Mucosa of rectum (tissue), 2 donors: ENCODE measurements at regions not wholly inside any gene's neighbourhood (a gene's known extent, or its start where the extent isn't known, plus 50 kb on each side); places are given as distances from the start of the nearest gene placed in this dataset.

ENCODE experiments used
- H3K27ac ChIP-seq, 2 donors: one replicate each; pipeline ENCODE4 v1.7.0; 2013; ENCODE audit warnings: inconsistent platforms in 2 of 2, low read depth in 2 of 2, low read length in 2 of 2
- H3K27me3 ChIP-seq, 2 donors: one replicate each; pipeline ENCODE4 v1.7.0; 2013; ENCODE audit warnings: low read length in 2 of 2; ENCODE audit not compliant: control insufficient read depth in 2 of 2, insufficient read depth in 2 of 2
- H3K36me3 ChIP-seq, 2 donors: one replicate each; pipeline ENCODE4 v1.7.0; 2013; ENCODE audit warnings: low read length in 2 of 2; ENCODE audit not compliant: control insufficient read depth in 2 of 2, insufficient read depth in 2 of 2
- H3K4me1 ChIP-seq, 2 donors: one replicate each; pipeline ENCODE4 v1.7.0; 2013; ENCODE audit warnings: low read length in 2 of 2, mild to moderate bottlenecking in 1 of 2; ENCODE audit not compliant: control insufficient read depth in 2 of 2, insufficient read depth in 2 of 2
- H3K4me3 ChIP-seq, 2 donors: one replicate each; pipeline ENCODE4 v1.7.0; 2013; ENCODE audit warnings: low read length in 2 of 2
- H3K9ac ChIP-seq, 2 donors: one replicate each; pipeline ENCODE4 v1.7.0; 2013; ENCODE audit warnings: low read length in 2 of 2, low read depth in 1 of 2, mild to moderate bottlenecking in 1 of 2
- H3K9me3 ChIP-seq, 2 donors: one replicate each; pipeline ENCODE4 v1.7.0; 2013; ENCODE audit warnings: low read length in 2 of 2; ENCODE audit not compliant: control insufficient read depth in 2 of 2
- donor health status: healthy.
- donor health status: Normal muscosa, but diverticular disease.

DNA sequence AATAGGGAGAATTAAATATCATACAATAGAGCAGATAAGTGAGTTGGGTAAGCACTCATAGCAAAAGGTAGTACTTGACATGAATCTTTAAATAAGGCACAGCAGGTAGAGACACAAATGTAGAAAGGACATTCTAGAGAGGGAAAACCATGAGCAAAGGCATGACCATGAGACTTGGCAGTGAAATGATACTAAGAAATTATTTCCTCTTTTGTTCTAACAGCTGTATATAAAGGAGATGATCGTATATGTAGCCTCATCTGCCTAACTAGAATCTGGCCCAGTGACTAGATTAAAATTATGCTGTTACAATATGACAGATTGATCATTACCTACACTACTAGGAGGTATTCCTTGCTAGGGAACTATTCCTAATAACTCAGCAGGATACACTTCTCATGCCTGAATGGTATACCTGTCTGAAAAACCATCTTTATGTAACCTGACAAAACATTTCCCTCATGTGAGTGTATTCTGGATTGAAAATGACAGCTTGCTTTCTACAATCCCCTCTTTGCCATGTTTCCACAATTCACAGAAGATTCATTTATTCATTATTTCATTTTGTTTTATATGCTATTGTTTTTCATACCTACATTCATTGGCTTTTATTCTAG, 725.7 kb downstream of the C12orf50 start:
- H3K36me3 ChIP-seq = no peaks in the 10 kb centered on the region

DNA sequence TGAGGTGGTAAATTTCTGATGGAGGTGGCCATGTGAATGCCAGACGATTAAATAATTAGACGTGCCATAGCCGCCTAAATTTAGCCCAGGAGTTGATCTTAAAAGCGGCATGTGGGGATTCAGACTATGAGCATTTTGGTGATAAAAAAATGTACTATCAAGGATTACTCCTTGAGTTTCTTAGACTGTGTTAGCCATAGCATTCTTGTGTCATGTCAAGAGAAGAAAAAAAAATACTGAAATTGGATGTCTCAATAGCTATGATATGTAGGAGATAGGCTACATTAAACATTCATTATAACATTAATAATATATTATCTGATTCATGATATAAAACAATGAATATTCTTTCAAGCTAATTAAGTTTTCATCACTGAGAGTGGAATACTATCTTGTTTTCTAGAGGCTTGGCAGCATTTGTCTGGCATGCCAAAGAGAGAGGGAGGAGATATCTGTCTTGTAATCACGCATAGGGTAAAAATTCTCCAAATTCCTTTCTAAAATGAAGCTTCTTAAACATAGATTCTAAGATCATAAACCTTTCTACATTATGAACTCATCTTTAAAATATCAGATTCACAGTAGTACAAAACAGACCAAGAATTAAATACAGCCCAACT, 727.0 kb downstream of the C12orf50 start:
- no peak overlapping the region for H3K27ac ChIP-seq

More for the DNA sequence above, 725.7 kb downstream of the C12orf50 start:
- H3K27ac ChIP-seq = no peak overlapping the region
- H3K9me3 ChIP-seq = no peaks in the 10 kb centered on the region
- no peaks in the 10 kb centered on the region for H3K4me1 ChIP-seq
- H3K9ac ChIP-seq = no peak overlapping the region
- H3K4me3 ChIP-seq = no peak overlapping the region
- no peaks in the 10 kb centered on the region for H3K27me3 ChIP-seq

DNA sequence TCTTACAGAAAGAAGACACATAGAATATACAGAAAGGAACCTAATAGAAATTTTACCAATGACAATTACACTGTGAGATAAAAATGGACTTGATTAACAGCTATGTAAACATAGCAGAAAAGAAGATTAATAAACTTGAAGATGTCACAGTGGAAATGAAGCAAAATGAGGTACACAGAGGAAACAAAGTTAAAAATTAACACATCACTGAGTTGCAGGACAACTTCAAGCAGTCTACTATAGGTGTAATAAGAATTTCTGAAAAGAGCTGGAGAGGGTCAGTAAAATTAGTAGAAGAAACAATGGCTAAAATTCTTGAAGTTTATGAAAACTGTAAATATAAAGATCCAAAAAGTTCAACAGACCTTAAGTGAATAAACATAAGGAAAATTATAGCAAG, 738.7 kb downstream of the C12orf50 start:
- H3K4me1 ChIP-seq = no peaks in the 10 kb centered on the region

More for the DNA sequence above, 727.0 kb downstream of the C12orf50 start:
- Histone ChIP-seq H3K9me3 (no peaks in the 10 kb centered on the region), H3K4me1 (no peaks in the 10 kb centered on the region), H3K27me3 (no peaks in the 10 kb centered on the region), H3K9ac (no peak overlapping the region), H3K4me3 (no peak overlapping the region), H3K36me3 (no peaks in the 10 kb centered on the region)

DNA sequence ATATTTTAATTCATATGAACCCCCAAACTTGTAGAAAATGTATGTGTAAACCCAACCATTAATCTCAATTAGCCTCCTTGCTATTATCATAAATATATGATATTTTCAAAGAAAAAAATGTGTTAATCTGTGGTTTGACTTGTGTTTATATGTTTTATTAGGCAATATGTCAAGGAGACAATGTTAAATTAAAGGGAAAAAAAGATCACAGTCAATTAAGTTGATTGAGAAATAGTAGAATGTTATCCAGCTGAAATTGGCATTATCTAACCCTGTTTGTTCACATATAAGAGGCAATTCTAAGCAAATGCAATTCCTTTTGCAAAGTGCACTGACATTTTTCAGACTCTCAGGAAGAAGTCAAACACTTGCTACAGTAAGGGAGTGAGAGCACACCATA, 745.3 kb downstream of the C12orf50 start:
- Histone ChIP-seq H3K9ac (no peak overlapping the region), H3K27ac (no peak overlapping the region), H3K4me3 (no peak overlapping the region), H3K4me1 (no peaks in the 10 kb centered on the region), H3K27me3 (no peaks in the 10 kb centered on the region), H3K9me3 (no peaks in the 10 kb centered on the region), H3K36me3 (no peaks in the 10 kb centered on the region)

More for the DNA sequence above, 738.7 kb downstream of the C12orf50 start:
- H3K9ac ChIP-seq = no peak overlapping the region
- no peaks in the 10 kb centered on the region for H3K27me3 ChIP-seq
- H3K36me3 ChIP-seq = no peaks in the 10 kb centered on the region
- H3K4me3 ChIP-seq = no peak overlapping the region
- no peaks in the 10 kb centered on the region for H3K9me3 ChIP-seq
- no peak overlapping the region for H3K27ac ChIP-seq

DNA sequence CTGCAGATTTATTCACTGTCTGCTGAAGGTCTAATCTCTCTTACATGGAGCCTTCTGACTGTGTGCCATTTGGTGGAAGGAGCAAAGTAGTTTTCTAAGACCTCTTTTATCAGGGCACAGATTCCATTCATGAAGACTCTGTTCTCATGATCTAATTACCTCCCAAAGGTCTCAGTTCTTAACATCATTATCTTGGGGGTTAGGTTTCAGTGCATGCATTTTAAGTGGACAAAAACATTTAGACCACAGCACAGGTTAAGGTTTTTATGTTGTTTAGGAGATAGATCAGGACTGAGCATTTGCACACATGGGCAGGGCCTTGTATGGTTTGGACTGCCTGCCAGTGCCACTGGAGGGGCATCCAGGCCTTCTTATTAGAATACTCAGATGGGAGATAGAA, 746.1 kb downstream of the C12orf50 start:
- Histone ChIP-seq H3K9me3 (no peaks in the 10 kb centered on the region), H3K27ac (no peak overlapping the region), H3K4me3 (no peak overlapping the region), H3K9ac (no peak overlapping the region), H3K36me3 (no peaks in the 10 kb centered on the region), H3K4me1 (no peaks in the 10 kb centered on the region), H3K27me3 (no peaks in the 10 kb centered on the region)

DNA sequence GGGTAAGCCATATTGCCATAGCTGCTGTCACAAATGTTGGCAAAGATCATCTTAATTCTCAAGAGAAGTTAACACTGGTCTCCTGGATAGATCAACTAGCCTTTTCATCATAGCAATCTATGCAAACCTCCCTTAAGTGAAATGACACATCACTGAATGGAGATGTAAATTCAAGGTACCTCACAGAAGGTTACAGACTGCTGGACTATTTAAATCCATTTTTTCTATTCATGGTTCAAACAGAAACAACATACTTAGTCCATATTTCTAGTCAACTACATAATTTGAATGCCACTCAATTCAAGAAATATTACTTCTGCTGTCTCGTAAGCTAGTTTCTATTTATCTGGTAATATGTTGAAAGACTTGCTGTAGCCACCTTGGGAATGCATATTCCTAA, 748.3 kb downstream of the C12orf50 start:
- no peak overlapping the region for H3K27ac ChIP-seq
- no peak overlapping the region for H3K4me3 ChIP-seq
- H3K4me1 ChIP-seq = no peaks in the 10 kb centered on the region
- H3K36me3 ChIP-seq = no peaks in the 10 kb centered on the region
- H3K27me3 ChIP-seq = no peaks in the 10 kb centered on the region
- H3K9ac ChIP-seq = no peak overlapping the region
- H3K9me3 ChIP-seq = no peaks in the 10 kb centered on the region

DNA sequence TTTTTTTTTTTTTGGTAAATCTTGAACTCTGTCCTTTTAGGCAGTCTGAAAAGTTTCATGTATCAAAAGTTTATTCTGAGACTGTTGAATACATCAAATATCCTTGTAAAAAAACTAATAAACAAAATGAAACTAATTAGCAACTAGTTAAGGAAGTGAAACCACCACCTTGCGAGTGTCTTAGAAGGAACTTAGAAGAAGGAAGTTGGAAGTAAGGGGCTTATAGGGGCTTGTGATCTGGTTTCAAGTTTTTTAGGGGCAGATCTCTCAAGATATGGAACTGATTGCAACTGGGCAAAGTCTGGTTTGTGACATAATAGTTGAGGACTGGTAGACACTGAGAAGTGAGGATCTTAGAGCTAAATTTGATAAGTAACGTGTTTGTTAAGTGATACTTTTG, 748.8 kb downstream of the C12orf50 start:
- Histone ChIP-seq H3K9ac (no peak overlapping the region), H3K4me3 (no peak overlapping the region), H3K27me3 (no peaks in the 10 kb centered on the region), H3K36me3 (no peaks in the 10 kb centered on the region), H3K9me3 (no peaks in the 10 kb centered on the region), H3K27ac (no peak overlapping the region), H3K4me1 (no peaks in the 10 kb centered on the region)

DNA sequence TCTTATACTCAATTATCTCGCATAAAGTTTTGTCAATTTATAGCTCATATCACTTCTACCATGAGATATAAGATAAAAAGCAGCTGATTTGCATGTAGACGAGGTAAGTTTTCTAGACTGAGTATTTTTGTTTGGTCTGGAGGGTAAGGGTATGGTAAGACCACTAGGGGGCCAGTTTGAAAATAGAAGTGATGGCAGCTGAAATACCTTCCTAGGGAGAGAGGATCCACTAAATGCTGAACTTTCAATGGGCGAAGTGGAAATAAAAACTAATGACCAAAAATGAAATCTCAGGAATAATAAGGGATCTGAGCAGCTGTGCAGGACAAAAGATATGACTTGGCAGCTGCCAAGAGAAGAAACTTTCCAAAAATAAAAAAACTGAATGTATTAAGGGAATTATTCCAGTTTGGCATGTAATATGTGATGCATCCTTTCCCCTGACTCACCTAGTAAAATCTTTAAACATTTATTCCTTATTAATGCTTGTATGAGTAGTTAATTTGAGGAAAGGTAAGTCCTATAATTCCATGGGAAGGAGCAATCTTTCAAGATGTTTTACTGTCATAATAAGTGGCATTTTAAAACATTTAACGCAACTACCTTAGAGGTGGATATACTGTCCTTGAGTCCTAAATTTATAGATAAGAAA, 754.5 kb downstream of the C12orf50 start:
- no peaks in the 10 kb centered on the region for H3K36me3 ChIP-seq
- no peak overlapping the region for H3K27ac ChIP-seq
- no peak overlapping the region for H3K9ac ChIP-seq
- H3K4me1 ChIP-seq = no peaks in the 10 kb centered on the region
- H3K4me3 ChIP-seq = no peak overlapping the region
- no peaks in the 10 kb centered on the region for H3K9me3 ChIP-seq
- H3K27me3 ChIP-seq = no peaks in the 10 kb centered on the region

DNA sequence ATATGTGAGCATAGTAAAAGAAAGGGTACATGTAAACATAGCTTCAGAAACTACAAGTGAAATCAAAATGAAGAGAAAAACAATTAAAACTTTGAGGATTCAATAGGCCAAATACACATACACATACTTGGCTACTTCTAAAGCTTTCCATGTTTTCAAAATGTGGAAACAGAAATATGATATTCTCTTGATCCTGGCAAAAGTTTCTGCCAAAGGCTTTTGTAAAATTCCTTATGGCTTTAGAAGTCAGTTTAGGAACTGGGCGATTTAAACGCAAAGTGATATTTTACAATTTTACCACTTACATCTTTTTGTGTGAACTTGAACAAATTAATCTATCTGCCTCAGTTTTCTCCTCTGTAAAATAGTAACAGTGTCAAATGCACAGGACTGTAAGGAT, 756.4 kb downstream of the C12orf50 start:
- H3K9me3 ChIP-seq = no peaks in the 10 kb centered on the region
- no peaks in the 10 kb centered on the region for H3K27me3 ChIP-seq
- no peak overlapping the region for H3K9ac ChIP-seq
- no peak overlapping the region for H3K4me3 ChIP-seq
- H3K36me3 ChIP-seq = no peaks in the 10 kb centered on the region
- no peak overlapping the region for H3K27ac ChIP-seq
- H3K4me1 ChIP-seq = no peaks in the 10 kb centered on the region

DNA sequence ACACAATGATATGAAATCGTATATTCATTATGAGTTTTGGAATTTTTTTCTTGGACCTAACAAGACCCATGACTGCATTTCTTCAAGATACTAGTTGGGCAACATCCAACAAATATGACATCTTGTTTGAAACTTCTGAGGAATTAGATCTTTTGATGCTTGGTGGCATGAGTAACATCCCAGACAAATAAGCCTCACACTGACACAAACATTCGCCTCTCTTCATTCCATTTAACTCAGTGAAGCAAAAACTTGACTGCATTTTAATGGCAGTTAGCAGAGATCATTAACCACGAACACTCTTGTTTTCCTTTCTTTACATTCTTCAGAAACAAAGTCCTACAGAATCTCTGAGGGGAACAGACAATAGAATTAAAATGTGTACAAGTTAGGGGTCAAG, 758.3 kb downstream of the C12orf50 start:
- Histone ChIP-seq H3K4me1 (no peaks in the 10 kb centered on the region), H3K4me3 (no peak overlapping the region), H3K27me3 (no peaks in the 10 kb centered on the region), H3K27ac (no peak overlapping the region), H3K9me3 (no peaks in the 10 kb centered on the region), H3K36me3 (no peaks in the 10 kb centered on the region), H3K9ac (no peak overlapping the region)
